Vagina (tissue), 2 donors: ENCODE measurements at regions not wholly inside any gene's neighbourhood (a gene's known extent, or its start where the extent isn't known, plus 50 kb on each side); places are given as distances from the start of the nearest gene placed in this dataset.

Experiments
- DNase-seq, 2 donors: peaks; one replicate each; pipeline ENCODE4 v3.0.0-alpha.2; 2017; ENCODE audit errors: extremely low spot score in 2 of 2
- H3K27ac ChIP-seq: fragments of 200-600 bp; sonication (generic); one replicate; pipeline ENCODE4 v1.5.1; 2019
- H3K27me3 ChIP-seq: fragments of 200-600 bp; sonication (generic); one replicate; pipeline ENCODE4 v1.5.1; 2019
- H3K36me3 ChIP-seq, 2 donors: fragments of 200-600 bp; sonication (generic); one replicate each; pipeline ENCODE4 v1.5.1; 2017 to 2019
- H3K4me1 ChIP-seq: fragments of 200-600 bp; sonication (generic); one replicate; pipeline ENCODE4 v1.5.1; 2019
- H3K4me3 ChIP-seq, 2 donors: fragments of 200-600 bp; sonication (generic); 1 replicate in 1 of 2; 2 replicates in 1 of 2; pipeline ENCODE4 v1.5.1; 2016 to 2019
- H3K9me3 ChIP-seq: fragments of 200-600 bp; sonication (generic); one replicate; pipeline ENCODE4 v1.5.1; 2019
- POLR2A ChIP-seq, 2 donors: fragments of 450-650 bp; IDR thresholded peaks; one replicate each; pipeline ENCODE4 v1.6.1; 2017; ENCODE audit warnings: antibody characterized with exemption in 2 of 2, mild to moderate bottlenecking in 2 of 2, moderate library complexity in 2 of 2
- POLR2AphosphoS5 ChIP-seq, 2 donors: sonication (generic); formaldehyde crosslinking; IDR thresholded peaks; one replicate each; pipeline ENCODE4 v1.9.0; 2017; ENCODE audit warnings: antibody characterized with exemption in 2 of 2, mild to moderate bottlenecking in 2 of 2, low read depth in 1 of 2; ENCODE audit not compliant: insufficient read depth in 1 of 2
- intact Hi-C: fragments of 100-400 bp; cut with DNase I; formaldehyde crosslinking; loops from one replicate; pipeline ENCODE4 v1.15.1; 2023
- TF ChIP-seq, protein P1 (sequence below), 3 experiments: fragments of 450-650 bp in 2 of 3; fragments of 200-600 bp in 1 of 3; sonication (generic) in 1 of 3; IDR thresholded peaks; one replicate each; pipeline ENCODE4 v1.5.1; 2017 to 2019; ENCODE audit warnings: antibody characterized with exemption in 3 of 3, mild to moderate bottlenecking in 2 of 3, moderate library complexity in 2 of 3

DNA sequence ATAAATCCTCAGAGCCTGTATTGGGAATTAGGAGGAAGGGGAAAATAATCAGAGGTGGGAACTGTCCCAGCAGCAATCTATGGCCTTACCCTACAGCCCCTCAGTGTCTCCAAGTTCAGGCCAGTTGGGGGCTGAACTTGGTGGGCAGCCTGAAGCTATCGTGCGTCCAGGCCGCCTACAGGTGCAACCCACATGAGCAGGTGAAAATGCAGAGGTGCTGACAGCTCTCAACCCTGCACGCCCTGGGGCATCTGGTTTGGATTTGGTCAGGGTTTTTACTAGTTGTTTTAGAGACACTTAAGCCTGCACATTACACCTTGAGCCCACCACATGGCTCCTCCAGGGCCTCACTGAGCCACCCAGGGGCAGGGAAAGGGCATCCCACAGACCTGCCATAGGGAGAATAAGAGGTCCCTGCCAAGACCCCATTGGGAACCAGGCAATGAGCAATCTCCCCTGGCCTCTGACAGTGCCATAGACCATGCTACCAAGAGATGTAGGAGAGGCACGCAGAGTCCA is 209.5 kb downstream of the FOXD2 start:
- Histone ChIP-seq H3K9me3 (no peaks in the 10 kb centered on the region), H3K27ac (no peak overlapping the region), H3K27me3 (no peaks in the 10 kb centered on the region), H3K4me3 (no peak overlapping the region), H3K36me3 (no peaks in the 10 kb centered on the region), H3K4me1 (peaks cover 33% of the 10 kb centered on the region)
- no peak for DNase-seq
- intact Hi-C loops, result no loop called here
- TF ChIP-seq, protein P1, sequence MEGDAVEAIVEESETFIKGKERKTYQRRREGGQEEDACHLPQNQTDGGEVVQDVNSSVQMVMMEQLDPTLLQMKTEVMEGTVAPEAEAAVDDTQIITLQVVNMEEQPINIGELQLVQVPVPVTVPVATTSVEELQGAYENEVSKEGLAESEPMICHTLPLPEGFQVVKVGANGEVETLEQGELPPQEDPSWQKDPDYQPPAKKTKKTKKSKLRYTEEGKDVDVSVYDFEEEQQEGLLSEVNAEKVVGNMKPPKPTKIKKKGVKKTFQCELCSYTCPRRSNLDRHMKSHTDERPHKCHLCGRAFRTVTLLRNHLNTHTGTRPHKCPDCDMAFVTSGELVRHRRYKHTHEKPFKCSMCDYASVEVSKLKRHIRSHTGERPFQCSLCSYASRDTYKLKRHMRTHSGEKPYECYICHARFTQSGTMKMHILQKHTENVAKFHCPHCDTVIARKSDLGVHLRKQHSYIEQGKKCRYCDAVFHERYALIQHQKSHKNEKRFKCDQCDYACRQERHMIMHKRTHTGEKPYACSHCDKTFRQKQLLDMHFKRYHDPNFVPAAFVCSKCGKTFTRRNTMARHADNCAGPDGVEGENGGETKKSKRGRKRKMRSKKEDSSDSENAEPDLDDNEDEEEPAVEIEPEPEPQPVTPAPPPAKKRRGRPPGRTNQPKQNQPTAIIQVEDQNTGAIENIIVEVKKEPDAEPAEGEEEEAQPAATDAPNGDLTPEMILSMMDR (IDR thresholded peaks at IDR 0.05), result no peak
- TF ChIP-seq POLR2AphosphoS5 (IDR thresholded peaks at IDR 0.05; ENCODE audit: insufficient read depth in 1 of 2, low read depth in 1 of 2) (no peak), POLR2A (IDR thresholded peaks at IDR 0.05) (no peak)

DNA sequence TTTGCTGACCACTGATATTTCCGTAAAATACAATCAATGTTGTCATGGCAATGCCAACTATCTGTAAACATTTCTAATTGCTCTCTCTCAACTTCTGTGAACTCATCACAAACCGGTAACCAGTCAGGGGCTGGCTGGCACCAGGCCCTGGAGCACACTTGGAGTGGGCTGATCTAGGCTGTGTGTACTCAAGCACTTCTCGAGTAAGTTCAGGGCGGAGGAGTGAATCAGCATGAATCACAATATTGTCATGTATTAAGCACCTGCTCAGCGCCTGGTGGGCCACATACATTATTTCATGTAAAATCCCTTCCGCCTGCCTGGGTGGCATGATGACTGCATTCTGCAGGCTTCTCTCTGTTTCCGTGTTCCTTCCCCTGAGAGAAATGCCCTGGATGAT is 212.4 kb downstream of the FOXD2 start:
- no peak overlapping the region for H3K4me3 ChIP-seq
- no peaks in the 10 kb centered on the region for H3K9me3 ChIP-seq
- H3K27me3 ChIP-seq, result no peaks in the 10 kb centered on the region
- H3K36me3 ChIP-seq, result no peaks in the 10 kb centered on the region
- DNase-seq, result peak in 1 of 2 donors; percentile 81
- peaks cover 13% of the 10 kb centered on the region for H3K4me1 ChIP-seq
- H3K27ac ChIP-seq, result no peak overlapping the region
- TF ChIP-seq POLR2A (IDR thresholded peaks at IDR 0.05), result no peak
- TF ChIP-seq, protein P1 (IDR thresholded peaks at IDR 0.05), result no peak
- TF ChIP-seq POLR2AphosphoS5 (IDR thresholded peaks at IDR 0.05; ENCODE audit: insufficient read depth in 1 of 2, low read depth in 1 of 2), result no peak
- intact Hi-C loops, result no loop called here

DNA sequence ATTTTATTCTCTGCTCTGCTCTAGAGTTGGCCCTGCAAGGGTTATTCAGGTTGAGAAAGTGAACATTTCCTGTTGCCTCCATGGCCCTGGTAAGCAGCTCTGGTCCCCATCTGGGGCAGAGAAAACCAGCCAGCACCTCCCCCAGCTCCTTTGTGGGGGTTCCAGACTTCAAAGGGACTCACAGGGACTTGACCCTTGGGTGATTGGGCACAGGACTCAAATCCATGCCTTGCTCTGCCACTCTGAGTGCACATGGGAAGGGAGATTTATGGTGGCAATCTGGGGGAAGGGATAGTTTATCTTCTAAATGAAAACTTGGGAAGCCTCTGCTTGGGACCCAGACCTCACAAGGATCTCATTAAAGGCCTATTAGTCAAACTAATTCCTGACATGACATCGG is 212.8 kb downstream of the FOXD2 start:
- Histone ChIP-seq H3K36me3 (no peaks in the 10 kb centered on the region), H3K4me3 (no peak overlapping the region), H3K4me1 (peaks cover 9% of the 10 kb centered on the region), H3K27ac (no peak overlapping the region), H3K27me3 (no peaks in the 10 kb centered on the region), H3K9me3 (no peaks in the 10 kb centered on the region)
- no peak for TF ChIP-seq POLR2A (IDR thresholded peaks at IDR 0.05)
- TF ChIP-seq, protein P1 (IDR thresholded peaks at IDR 0.05), result no peak
- intact Hi-C loops, result no loop called here
- DNase-seq, result peak in 1 of 2 donors; percentile 82

DNA sequence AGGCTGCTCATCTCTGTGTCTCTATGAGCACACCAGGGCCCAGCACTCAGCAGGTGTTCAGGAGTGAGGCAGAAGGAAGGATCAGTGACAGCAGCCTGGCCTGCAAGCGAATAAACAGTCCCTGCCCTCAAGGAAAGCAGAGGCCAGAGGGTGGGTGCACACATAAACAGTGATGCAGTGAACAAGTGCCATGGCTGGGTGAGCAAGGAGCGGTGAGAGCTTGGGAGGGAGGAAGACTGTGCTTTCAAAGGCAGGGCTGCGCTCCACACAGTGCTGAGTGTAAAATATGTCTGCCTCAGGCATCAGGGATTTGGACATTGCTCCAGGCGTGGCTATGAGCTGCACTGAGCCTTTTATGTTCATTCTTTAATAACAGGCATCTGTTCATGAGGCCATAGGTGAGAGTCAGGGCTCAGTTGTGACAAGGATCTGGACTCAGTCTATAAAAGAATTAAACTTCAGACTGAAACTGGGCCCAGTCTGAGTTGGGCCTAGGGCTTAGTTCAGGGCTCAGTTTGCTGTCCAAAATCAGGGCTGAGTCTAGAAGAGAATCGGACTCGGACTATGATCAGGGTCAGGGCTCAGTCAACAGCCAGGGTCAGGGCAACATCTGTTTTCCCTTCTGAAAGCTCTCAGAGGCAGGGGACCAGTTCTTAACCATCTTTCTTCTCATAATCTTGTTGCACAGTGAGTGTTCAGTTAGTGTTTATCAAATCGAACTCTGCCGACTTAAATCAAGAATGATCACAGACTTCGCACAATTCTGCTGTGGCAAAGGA is 213.7 kb downstream of the FOXD2 start:
- DNase-seq, result peak in 1 of 2 donors; percentile 52
- no peak overlapping the region for H3K4me3 ChIP-seq
- intact Hi-C loops, result no loop called here
- H3K27ac ChIP-seq, result peak overlapping the region; percentile 21
- H3K36me3 ChIP-seq, result no peaks in the 10 kb centered on the region
- no peak for TF ChIP-seq POLR2A (IDR thresholded peaks at IDR 0.05)
- TF ChIP-seq, protein P1 (IDR thresholded peaks at IDR 0.05), result no peak
- TF ChIP-seq POLR2AphosphoS5 (IDR thresholded peaks at IDR 0.05; ENCODE audit: insufficient read depth in 1 of 2, low read depth in 1 of 2), result no peak
- no peaks in the 10 kb centered on the region for H3K9me3 ChIP-seq
- H3K27me3 ChIP-seq, result no peaks in the 10 kb centered on the region
- H3K4me1 ChIP-seq, result peaks cover 5% of the 10 kb centered on the region
